Neural cell (in vitro differentiated cells): ENCODE measurements at regions not wholly inside any gene's neighbourhood (a gene's known extent, or its start where the extent isn't known, plus 50 kb on each side); places are given as distances from the start of the nearest gene placed in this dataset.
A peak's percentile ranks its signal among the peaks of the same experiment; 100 is the strongest.

ENCODE experiments used
- EP300 ChIP-seq: fragments of 450-650 bp; conservative IDR thresholded peaks from 2 replicates; pipeline ENCODE4 v1.6.1; 2014; ENCODE audit warnings: antibody characterized with exemption, mild to moderate bottlenecking, moderate library complexity; ENCODE audit not compliant: poor library complexity, severe bottlenecking
- EZH2 ChIP-seq: fragments of 200-600, 300-800 bp; shearing (Covaris generic), sonication (generic); IDR thresholded peaks from 2 replicates; pipeline ENCODE4 v1.6.1; 2014; ENCODE audit warnings: antibody characterized with exemption, low read length, borderline replicate concordance, mild to moderate bottlenecking; ENCODE audit not compliant: insufficient read depth, poor library complexity, severe bottlenecking
- MXI1 ChIP-seq: fragments of 450-650 bp; conservative IDR thresholded peaks from 2 replicates; pipeline ENCODE4 v1.6.1; 2014; ENCODE audit warnings: antibody characterized with exemption, mild to moderate bottlenecking; ENCODE audit not compliant: poor library complexity, severe bottlenecking
- POLR2AphosphoS5 ChIP-seq: IDR thresholded peaks from 2 replicates; pipeline ENCODE4 v1.6.1; 2012
- RAD21 ChIP-seq: fragments of 450-650 bp; conservative IDR thresholded peaks from 2 replicates; pipeline ENCODE4 v1.6.1; 2014; ENCODE audit warnings: antibody characterized with exemption, mild to moderate bottlenecking, moderate library complexity
- SMC3 ChIP-seq: fragments of 450-650 bp; conservative IDR thresholded peaks from 2 replicates; pipeline ENCODE4 v1.6.1; 2014; ENCODE audit warnings: antibody characterized with exemption, mild to moderate bottlenecking, moderate library complexity; ENCODE audit not compliant: poor library complexity
- TAF1 ChIP-seq: IDR thresholded peaks from 2 replicates; pipeline ENCODE4 v1.6.1; 2012; ENCODE audit warnings: low read depth
- TF ChIP-seq, protein P1 (sequence below): fragments of 450-650 bp; IDR thresholded peaks from 2 replicates; pipeline ENCODE4 v1.5.1; 2014; ENCODE audit warnings: antibody characterized with exemption, mild to moderate bottlenecking, moderate library complexity; ENCODE audit not compliant: poor library complexity, severe bottlenecking
- TF ChIP-seq, protein P2 (sequence below): IDR thresholded peaks from 2 replicates; pipeline ENCODE4 v1.6.1; 2012; ENCODE audit warnings: borderline replicate concordance

DNA sequence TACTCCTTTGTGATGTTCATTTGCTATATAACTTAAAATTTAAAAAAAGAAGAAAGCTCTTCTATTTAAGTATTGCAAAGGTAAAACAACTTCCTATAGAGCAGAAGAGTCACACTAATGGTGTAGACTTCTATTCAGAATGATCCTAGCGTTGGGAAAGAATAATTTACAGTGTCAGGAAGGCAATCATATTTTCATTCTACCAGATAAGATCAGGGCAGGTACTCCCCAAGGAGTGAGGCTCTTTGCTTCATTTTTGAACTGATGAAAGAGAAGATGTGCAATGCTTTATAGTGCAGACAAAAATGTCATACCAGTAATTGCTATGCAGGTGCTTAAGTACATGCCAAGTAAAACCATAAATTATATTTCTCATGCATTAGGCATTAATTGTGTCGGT, 1193.0 kb downstream of the PCDH9 start:
- TF ChIP-seq, protein P1, sequence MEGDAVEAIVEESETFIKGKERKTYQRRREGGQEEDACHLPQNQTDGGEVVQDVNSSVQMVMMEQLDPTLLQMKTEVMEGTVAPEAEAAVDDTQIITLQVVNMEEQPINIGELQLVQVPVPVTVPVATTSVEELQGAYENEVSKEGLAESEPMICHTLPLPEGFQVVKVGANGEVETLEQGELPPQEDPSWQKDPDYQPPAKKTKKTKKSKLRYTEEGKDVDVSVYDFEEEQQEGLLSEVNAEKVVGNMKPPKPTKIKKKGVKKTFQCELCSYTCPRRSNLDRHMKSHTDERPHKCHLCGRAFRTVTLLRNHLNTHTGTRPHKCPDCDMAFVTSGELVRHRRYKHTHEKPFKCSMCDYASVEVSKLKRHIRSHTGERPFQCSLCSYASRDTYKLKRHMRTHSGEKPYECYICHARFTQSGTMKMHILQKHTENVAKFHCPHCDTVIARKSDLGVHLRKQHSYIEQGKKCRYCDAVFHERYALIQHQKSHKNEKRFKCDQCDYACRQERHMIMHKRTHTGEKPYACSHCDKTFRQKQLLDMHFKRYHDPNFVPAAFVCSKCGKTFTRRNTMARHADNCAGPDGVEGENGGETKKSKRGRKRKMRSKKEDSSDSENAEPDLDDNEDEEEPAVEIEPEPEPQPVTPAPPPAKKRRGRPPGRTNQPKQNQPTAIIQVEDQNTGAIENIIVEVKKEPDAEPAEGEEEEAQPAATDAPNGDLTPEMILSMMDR = no peak
- peak; percentile 90 for TF ChIP-seq EP300
- TF ChIP-seq EZH2 = no peak
- no peak for TF ChIP-seq TAF1
- peak; percentile 84 for TF ChIP-seq POLR2AphosphoS5
- TF ChIP-seq SMC3 = no peak
- TF ChIP-seq RAD21 = peak; percentile 38
- TF ChIP-seq, protein P2, sequence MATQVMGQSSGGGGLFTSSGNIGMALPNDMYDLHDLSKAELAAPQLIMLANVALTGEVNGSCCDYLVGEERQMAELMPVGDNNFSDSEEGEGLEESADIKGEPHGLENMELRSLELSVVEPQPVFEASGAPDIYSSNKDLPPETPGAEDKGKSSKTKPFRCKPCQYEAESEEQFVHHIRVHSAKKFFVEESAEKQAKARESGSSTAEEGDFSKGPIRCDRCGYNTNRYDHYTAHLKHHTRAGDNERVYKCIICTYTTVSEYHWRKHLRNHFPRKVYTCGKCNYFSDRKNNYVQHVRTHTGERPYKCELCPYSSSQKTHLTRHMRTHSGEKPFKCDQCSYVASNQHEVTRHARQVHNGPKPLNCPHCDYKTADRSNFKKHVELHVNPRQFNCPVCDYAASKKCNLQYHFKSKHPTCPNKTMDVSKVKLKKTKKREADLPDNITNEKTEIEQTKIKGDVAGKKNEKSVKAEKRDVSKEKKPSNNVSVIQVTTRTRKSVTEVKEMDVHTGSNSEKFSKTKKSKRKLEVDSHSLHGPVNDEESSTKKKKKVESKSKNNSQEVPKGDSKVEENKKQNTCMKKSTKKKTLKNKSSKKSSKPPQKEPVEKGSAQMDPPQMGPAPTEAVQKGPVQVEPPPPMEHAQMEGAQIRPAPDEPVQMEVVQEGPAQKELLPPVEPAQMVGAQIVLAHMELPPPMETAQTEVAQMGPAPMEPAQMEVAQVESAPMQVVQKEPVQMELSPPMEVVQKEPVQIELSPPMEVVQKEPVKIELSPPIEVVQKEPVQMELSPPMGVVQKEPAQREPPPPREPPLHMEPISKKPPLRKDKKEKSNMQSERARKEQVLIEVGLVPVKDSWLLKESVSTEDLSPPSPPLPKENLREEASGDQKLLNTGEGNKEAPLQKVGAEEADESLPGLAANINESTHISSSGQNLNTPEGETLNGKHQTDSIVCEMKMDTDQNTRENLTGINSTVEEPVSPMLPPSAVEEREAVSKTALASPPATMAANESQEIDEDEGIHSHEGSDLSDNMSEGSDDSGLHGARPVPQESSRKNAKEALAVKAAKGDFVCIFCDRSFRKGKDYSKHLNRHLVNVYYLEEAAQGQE = peak; percentile 99
- TF ChIP-seq MXI1 = no peak
